ENCODE measurements at regions not wholly inside any gene's neighbourhood (a gene's known extent, or its start where the extent isn't known, plus 50 kb on each side); places are given as distances from the start of the nearest gene placed in this dataset.

DNA sequence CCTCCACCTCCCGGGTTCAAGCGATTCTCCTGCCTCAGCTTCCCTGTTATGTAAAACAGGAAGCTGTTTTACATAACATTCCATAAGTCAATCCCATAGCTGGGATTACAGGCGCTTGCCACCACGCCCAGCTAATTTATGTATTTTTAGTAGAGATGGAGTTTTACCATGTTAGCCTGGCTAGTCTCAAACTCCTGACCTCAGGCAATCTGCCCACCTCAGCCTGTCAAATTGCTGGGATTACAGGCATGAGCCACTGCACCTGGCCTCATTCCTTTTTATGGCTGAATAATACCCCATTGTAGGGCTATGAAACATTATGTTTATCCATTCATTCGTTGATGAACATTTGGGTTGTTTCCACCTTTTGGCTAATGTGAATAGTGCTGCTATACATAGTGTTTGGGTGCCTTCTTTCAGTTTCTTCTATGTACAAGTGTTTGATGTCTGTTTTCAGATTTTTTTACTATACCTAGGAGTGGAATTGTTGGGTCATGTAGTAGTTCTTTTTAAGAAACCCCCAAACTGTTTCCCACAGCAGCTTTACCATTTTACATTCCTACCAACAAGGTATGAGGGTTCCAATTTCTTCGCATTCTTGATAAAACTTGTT lies 138.7 kb upstream of the COL21A1 start:
- DNase-seq (no peak), FAIRE-seq (no peak), ATAC-seq (no peak)
- intact Hi-C loops (cut with DNase I), result no loop called here
- TF ChIP-seq, protein P1, sequence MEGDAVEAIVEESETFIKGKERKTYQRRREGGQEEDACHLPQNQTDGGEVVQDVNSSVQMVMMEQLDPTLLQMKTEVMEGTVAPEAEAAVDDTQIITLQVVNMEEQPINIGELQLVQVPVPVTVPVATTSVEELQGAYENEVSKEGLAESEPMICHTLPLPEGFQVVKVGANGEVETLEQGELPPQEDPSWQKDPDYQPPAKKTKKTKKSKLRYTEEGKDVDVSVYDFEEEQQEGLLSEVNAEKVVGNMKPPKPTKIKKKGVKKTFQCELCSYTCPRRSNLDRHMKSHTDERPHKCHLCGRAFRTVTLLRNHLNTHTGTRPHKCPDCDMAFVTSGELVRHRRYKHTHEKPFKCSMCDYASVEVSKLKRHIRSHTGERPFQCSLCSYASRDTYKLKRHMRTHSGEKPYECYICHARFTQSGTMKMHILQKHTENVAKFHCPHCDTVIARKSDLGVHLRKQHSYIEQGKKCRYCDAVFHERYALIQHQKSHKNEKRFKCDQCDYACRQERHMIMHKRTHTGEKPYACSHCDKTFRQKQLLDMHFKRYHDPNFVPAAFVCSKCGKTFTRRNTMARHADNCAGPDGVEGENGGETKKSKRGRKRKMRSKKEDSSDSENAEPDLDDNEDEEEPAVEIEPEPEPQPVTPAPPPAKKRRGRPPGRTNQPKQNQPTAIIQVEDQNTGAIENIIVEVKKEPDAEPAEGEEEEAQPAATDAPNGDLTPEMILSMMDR (IDR thresholded peaks at IDR 0.05), result no peak
- H3K36me3 ChIP-seq, result no peaks in the 10 kb centered on the region
- 80 to 86% methylated on average over 6 of the region's 6 CpGs for WGBS, 2 donors
- H3K4me3 ChIP-seq, result no peak overlapping the region
- no peaks in the 10 kb centered on the region for H3K9me3 ChIP-seq
- no peak overlapping the region for H3K27ac ChIP-seq
- no peaks in the 10 kb centered on the region for H3K27me3 ChIP-seq
- peaks cover 3 to 8% (median 3%) of the 10 kb centered on the region in 3 donors for H3K4me1 ChIP-seq

DNA sequence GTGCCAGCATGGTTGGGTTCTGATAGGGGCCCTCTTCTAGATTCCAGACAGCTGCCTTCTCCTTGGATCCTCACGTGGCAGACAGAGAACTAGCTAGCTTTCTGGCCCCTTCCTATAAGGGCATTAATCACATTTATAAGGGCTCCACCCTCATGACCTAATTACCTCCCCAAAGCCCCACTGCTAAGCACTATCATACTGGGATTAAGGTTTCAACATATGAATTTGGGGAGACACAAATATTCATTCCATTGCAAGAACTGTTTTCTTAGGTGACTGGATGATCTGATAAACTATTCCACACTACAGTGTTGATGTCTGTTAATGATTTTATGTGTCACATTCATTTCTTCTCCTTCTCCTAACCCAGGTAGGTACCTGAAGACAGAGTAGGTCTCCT lies 135.8 kb upstream of the COL21A1 start:
- 37 to 45% methylated on average over 1 of the region's 1 CpG for WGBS, 2 donors

DNA sequence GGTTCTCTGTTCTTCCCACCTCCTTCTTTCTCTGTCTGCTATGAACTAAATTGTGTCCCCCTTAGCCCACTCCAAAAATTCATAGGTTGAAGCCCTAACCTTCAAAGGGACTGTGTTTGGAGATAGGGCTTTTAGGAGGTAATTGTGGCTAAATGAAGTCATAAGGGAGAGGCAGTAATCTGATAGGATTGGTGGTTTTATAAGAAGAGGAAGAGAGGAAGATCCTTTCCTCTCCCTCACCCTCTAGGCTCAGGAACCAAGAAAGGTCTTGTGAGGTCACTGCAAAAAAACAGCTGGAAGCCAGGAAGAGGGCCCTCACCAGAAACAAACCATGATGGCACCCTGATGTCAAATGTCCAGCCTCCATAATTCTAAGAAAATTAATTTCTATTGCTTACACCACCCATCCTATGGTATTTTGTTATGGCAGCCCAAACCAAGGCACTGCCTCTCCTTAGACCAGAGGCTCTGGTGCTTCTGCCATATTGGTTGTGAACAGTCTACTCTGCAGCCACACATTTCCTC lies 135.1 kb upstream of the COL21A1 start:
- intact Hi-C loops (cut with DNase I), result no loop called here
- Histone ChIP-seq H3K36me3 (no peaks in the 10 kb centered on the region), H3K27me3 (no peaks in the 10 kb centered on the region), H3K27ac (peak overlapping the region in 3 of 4 donors; percentile 34 to 61 (median 50)), H3K4me3 (no peak overlapping the region), H3K9me3 (no peaks in the 10 kb centered on the region), H3K4me1 (peaks cover 0 to 6% (median 3%) of the 10 kb centered on the region in 3 donors)
- ATAC-seq (peak in 1 of 4 donors; percentile 9), FAIRE-seq (no peak), DNase-seq (no peak)
- TF ChIP-seq, protein P1 (IDR thresholded peaks at IDR 0.05), result no peak

More for the DNA sequence above, 135.8 kb upstream of the COL21A1 start:
- TF ChIP-seq, protein P1 (IDR thresholded peaks at IDR 0.05), result no peak
- Histone ChIP-seq H3K4me3 (no peak overlapping the region), H3K4me1 (peaks cover 3 to 6% (median 5%) of the 10 kb centered on the region in 3 donors), H3K27me3 (no peaks in the 10 kb centered on the region), H3K9me3 (no peaks in the 10 kb centered on the region), H3K36me3 (no peaks in the 10 kb centered on the region), H3K27ac (peak overlapping the region in 3 of 4 donors; percentile 34 to 61 (median 50))
- ATAC-seq (no peak), DNase-seq (no peak), FAIRE-seq (no peak)
- intact Hi-C loops (cut with DNase I), result no loop called here

DNA sequence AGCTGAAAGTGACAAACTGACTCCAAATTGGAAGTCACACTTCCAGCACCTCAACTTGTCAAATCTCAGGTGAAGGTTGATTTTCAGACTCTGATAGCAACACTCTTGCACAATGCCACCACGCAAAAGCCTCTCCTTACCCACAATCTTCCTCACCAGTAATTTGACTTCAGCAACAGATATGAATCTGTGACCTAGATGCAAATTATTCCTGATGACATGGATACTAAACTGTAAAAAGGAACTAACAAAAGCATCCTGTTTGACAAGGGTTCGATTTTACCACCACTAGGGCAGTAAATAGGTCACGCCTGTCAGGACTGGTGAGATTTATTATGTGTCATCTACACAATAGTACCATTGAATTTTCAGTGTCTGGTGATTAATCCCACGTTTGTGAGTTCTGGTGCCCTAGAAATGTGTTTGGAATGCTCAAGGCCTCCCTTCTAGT lies 134.4 kb upstream of the COL21A1 start:
- no peak for FAIRE-seq
- ATAC-seq, result peak; percentile 63 to 92 (median 80)
- H3K4me3 ChIP-seq, result no peak overlapping the region
- DNase-seq, result no peak
- 39 to 46% methylated on average over 4 of the region's 4 CpGs for WGBS, 2 donors
- TF ChIP-seq, protein P1 (IDR thresholded peaks at IDR 0.05), result no peak
- peaks cover 0 to 6% (median 3%) of the 10 kb centered on the region in 3 donors for H3K4me1 ChIP-seq
- H3K27ac ChIP-seq, result peak overlapping the region in 2 of 4 donors; percentile 18 to 20
- no peaks in the 10 kb centered on the region for H3K36me3 ChIP-seq
- H3K27me3 ChIP-seq, result no peaks in the 10 kb centered on the region
- intact Hi-C loops (cut with DNase I), result no loop called here
- no peaks in the 10 kb centered on the region for H3K9me3 ChIP-seq

DNA sequence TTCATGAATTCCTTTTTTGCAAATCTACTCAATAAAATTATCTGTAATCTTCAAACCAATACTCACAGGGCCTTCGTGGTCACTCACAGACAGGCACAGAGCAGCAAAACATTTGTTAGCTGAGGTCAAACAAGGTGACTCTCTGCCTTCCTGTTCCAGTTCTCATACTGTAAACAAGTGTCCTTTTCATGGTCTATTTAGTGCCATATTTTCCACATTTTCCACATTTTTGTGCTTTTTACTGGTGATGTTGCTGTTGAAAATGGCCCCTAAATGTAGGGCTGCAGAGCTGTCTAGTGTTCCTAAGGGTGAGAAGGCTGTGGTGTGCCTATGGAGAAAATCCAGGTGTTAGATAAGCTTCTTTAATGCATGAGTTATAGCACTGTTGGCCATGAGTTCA lies 133.1 kb upstream of the COL21A1 start:
- Histone ChIP-seq H3K36me3 (no peaks in the 10 kb centered on the region), H3K9me3 (no peaks in the 10 kb centered on the region), H3K27ac (no peak overlapping the region), H3K4me3 (no peak overlapping the region), H3K4me1 (peaks cover 0 to 6% (median 3%) of the 10 kb centered on the region in 3 donors), H3K27me3 (no peaks in the 10 kb centered on the region)
- TF ChIP-seq, protein P1 (IDR thresholded peaks at IDR 0.05), result no peak
- FAIRE-seq (no peak), DNase-seq (no peak), ATAC-seq (no peak)
- 8 to 10% methylated on average over 1 of the region's 1 CpG for WGBS, 2 donors
- intact Hi-C loops (cut with DNase I), result no loop called here
